ENCODE measurements at regions not wholly inside any gene's neighbourhood (a gene's known extent, or its start where the extent isn't known, plus 50 kb on each side); places are given as distances from the start of the nearest gene placed in this dataset.

DNA sequence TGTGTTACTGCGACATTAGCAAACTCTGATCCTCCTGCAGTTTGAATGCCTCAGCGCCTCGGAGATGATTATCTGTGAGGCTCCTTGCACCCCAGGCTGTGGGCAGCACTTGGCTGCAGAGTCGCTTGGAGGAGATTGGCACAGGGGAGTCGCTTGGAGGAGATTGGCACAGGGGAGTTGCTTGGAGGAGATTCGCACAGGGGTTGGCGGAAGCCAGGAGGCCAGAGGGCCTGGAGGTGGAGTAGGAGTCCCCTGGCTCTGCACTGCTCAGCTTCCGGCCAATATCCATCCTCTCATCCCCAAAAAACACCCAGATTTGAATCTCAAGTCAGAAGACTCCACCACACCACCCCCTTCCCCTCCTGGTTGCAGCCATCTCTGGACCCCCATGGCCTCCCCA is 192.6 kb upstream of the NECTIN1 start:
- H3K9me3 ChIP-seq (ENCODE audit: low read length) = no peaks in the 10 kb centered on the region
- no peaks in the 10 kb centered on the region for H3K36me3 ChIP-seq (ENCODE audit: insufficient read depth, low read length)
- no peak overlapping the region for H2AFZ ChIP-seq (ENCODE audit: low read depth, low read length)
- H3K9ac ChIP-seq (ENCODE audit: low read length) = no peak overlapping the region
- H3K27me3 ChIP-seq (ENCODE audit: insufficient read depth, low read depth, low read length) = no peaks in the 10 kb centered on the region
- H3K79me2 ChIP-seq (replicated peaks; ENCODE audit: insufficient read depth, low read length) = no peaks in the 10 kb centered on the region
- no peaks in the 10 kb centered on the region for H3K9me2 ChIP-seq (ENCODE audit: insufficient read depth, low read length)
- TF ChIP-seq EP300 (conservative IDR thresholded peaks at IDR 0.05; ENCODE audit: poor library complexity, severe bottlenecking) = no peak
- no peak for TF ChIP-seq MXI1 (conservative IDR thresholded peaks at IDR 0.05; ENCODE audit: poor library complexity, severe bottlenecking)
- TF ChIP-seq POLR2AphosphoS5 (IDR thresholded peaks at IDR 0.05) = no peak
- no peak for TF ChIP-seq RAD21 (conservative IDR thresholded peaks at IDR 0.05)
- no peak for TF ChIP-seq SMC3 (conservative IDR thresholded peaks at IDR 0.05; ENCODE audit: poor library complexity)
- TF ChIP-seq EZH2 (IDR thresholded peaks at IDR 0.05; ENCODE audit: borderline replicate concordance, insufficient read depth, low read length, poor library complexity, severe bottlenecking) = no peak
- no peak for TF ChIP-seq TAF1 (IDR thresholded peaks at IDR 0.05; ENCODE audit: low read depth)
- TF ChIP-seq, protein P1, sequence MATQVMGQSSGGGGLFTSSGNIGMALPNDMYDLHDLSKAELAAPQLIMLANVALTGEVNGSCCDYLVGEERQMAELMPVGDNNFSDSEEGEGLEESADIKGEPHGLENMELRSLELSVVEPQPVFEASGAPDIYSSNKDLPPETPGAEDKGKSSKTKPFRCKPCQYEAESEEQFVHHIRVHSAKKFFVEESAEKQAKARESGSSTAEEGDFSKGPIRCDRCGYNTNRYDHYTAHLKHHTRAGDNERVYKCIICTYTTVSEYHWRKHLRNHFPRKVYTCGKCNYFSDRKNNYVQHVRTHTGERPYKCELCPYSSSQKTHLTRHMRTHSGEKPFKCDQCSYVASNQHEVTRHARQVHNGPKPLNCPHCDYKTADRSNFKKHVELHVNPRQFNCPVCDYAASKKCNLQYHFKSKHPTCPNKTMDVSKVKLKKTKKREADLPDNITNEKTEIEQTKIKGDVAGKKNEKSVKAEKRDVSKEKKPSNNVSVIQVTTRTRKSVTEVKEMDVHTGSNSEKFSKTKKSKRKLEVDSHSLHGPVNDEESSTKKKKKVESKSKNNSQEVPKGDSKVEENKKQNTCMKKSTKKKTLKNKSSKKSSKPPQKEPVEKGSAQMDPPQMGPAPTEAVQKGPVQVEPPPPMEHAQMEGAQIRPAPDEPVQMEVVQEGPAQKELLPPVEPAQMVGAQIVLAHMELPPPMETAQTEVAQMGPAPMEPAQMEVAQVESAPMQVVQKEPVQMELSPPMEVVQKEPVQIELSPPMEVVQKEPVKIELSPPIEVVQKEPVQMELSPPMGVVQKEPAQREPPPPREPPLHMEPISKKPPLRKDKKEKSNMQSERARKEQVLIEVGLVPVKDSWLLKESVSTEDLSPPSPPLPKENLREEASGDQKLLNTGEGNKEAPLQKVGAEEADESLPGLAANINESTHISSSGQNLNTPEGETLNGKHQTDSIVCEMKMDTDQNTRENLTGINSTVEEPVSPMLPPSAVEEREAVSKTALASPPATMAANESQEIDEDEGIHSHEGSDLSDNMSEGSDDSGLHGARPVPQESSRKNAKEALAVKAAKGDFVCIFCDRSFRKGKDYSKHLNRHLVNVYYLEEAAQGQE (IDR thresholded peaks at IDR 0.05; ENCODE audit: borderline replicate concordance) = no peak
- TF ChIP-seq, protein P2, sequence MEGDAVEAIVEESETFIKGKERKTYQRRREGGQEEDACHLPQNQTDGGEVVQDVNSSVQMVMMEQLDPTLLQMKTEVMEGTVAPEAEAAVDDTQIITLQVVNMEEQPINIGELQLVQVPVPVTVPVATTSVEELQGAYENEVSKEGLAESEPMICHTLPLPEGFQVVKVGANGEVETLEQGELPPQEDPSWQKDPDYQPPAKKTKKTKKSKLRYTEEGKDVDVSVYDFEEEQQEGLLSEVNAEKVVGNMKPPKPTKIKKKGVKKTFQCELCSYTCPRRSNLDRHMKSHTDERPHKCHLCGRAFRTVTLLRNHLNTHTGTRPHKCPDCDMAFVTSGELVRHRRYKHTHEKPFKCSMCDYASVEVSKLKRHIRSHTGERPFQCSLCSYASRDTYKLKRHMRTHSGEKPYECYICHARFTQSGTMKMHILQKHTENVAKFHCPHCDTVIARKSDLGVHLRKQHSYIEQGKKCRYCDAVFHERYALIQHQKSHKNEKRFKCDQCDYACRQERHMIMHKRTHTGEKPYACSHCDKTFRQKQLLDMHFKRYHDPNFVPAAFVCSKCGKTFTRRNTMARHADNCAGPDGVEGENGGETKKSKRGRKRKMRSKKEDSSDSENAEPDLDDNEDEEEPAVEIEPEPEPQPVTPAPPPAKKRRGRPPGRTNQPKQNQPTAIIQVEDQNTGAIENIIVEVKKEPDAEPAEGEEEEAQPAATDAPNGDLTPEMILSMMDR (IDR thresholded peaks at IDR 0.05; ENCODE audit: poor library complexity, severe bottlenecking) = no peak
- H4K20me1 ChIP-seq (ENCODE audit: insufficient read depth) = no peaks in the 10 kb centered on the region
- no peak overlapping the region for H3K27ac ChIP-seq (ENCODE audit: low read length)
- H3F3A ChIP-seq (ENCODE audit: insufficient read depth, low read length, poor library complexity, severe bottlenecking) = no peaks in the 10 kb centered on the region
- no peak overlapping the region for H3K4me2 ChIP-seq (ENCODE audit: low read length)
- no peak overlapping the region for H3K4me3 ChIP-seq (ENCODE audit: low read length)

- H3K9me2 ChIP-seq (ENCODE audit: insufficient read depth, low read length) = no peaks in the 10 kb centered on the region
- TF ChIP-seq RAD21 (conservative IDR thresholded peaks at IDR 0.05) (no peak), POLR2AphosphoS5 (IDR thresholded peaks at IDR 0.05) (no peak), EP300 (conservative IDR thresholded peaks at IDR 0.05; ENCODE audit: poor library complexity, severe bottlenecking) (no peak), SMC3 (conservative IDR thresholded peaks at IDR 0.05; ENCODE audit: poor library complexity) (no peak)
- TF ChIP-seq, protein P2 (IDR thresholded peaks at IDR 0.05; ENCODE audit: poor library complexity, severe bottlenecking) = no peak
- TF ChIP-seq, protein P1 (IDR thresholded peaks at IDR 0.05; ENCODE audit: borderline replicate concordance) = no peak
- no peaks in the 10 kb centered on the region for H4K20me1 ChIP-seq (ENCODE audit: insufficient read depth)
- H3K27ac ChIP-seq (ENCODE audit: low read length) = no peak overlapping the region
- no peak overlapping the region for H3K4me3 ChIP-seq (ENCODE audit: low read length)
- no peak overlapping the region for H3K4me2 ChIP-seq (ENCODE audit: low read length)
- no peak overlapping the region for H3K9ac ChIP-seq (ENCODE audit: low read length)
- H2AFZ ChIP-seq (ENCODE audit: low read depth, low read length) = no peak overlapping the region
- H3F3A ChIP-seq (ENCODE audit: insufficient read depth, low read length, poor library complexity, severe bottlenecking) = no peaks in the 10 kb centered on the region
- H3K79me2 ChIP-seq (replicated peaks; ENCODE audit: insufficient read depth, low read length) = no peaks in the 10 kb centered on the region
- no peaks in the 10 kb centered on the region for H3K9me3 ChIP-seq (ENCODE audit: low read length)
- H3K36me3 ChIP-seq (ENCODE audit: insufficient read depth, low read length) = no peaks in the 10 kb centered on the region
- H3K27me3 ChIP-seq (ENCODE audit: insufficient read depth, low read depth, low read length) = no peaks in the 10 kb centered on the region
Observed at GRCh38 chr11:119920666-119921387, 191.8 kb upstream of the NECTIN1 start.
